ENCODE measurements at regions not wholly inside any gene's neighbourhood (a gene's known extent, or its start where the extent isn't known, plus 50 kb on each side); places are given as distances from the start of the nearest gene placed in this dataset.

GRCh38 chr6:27061235-27061993 lies 186.1 kb upstream of the PRSS16 start:
- TF ChIP-seq CTCF (IDR thresholded peaks at IDR 0.05; ENCODE audit: insufficient read depth, low read length, poor library complexity, severe bottlenecking) (no peak), EZH2phosphoT487 (conservative IDR thresholded peaks at IDR 0.05; ENCODE audit: low read length) (no peak)
